GM12892 (cell line): ENCODE measurements at regions not wholly inside any gene's neighbourhood (a gene's known extent, or its start where the extent isn't known, plus 50 kb on each side); places are given as distances from the start of the nearest gene placed in this dataset.

Source experiments
- POLR2A ChIP-seq: IDR thresholded peaks from 2 replicates; pipeline ENCODE4 v1.6.1; 2011; ENCODE audit warnings: low read depth, low read length, control low read depth
- POLR2AphosphoS5 ChIP-seq: IDR thresholded peaks from 2 replicates; pipeline ENCODE4 v1.6.1; 2011; ENCODE audit warnings: low read depth, low read length, control low read depth
- TAF1 ChIP-seq: IDR thresholded peaks from 2 replicates; pipeline ENCODE4 v1.6.1; 2011; ENCODE audit warnings: low read depth, mild to moderate bottlenecking, control low read depth, low read length, borderline replicate concordance

DNA sequence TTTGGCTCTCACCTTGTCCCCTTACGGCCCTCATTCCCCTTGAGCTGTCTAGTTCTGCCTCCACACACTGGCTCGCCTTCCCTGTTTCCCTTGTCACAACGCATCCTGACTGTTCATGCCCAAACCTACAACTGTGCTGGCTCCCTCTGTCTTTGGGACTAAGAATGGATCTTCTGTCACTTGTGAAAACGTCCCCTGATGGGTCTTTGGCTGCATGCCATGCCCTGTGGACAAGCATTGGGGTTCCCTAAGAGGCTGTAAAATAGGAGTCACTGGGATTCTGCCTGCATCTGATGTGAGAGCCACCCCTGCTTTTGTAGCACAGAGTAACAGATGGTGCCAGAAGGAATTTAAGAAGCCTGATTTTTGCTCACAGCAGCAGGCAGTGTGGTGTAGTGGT, 285.3 kb upstream of the CRY1 start:
- no peak for TF ChIP-seq POLR2A
- no peak for TF ChIP-seq TAF1
- no peak for TF ChIP-seq POLR2AphosphoS5
